WTC11 (cell line): ENCODE measurements at regions not wholly inside any gene's neighbourhood (a gene's known extent, or its start where the extent isn't known, plus 50 kb on each side); places are given as distances from the start of the nearest gene placed in this dataset.

Experiments
- CTCF ChIP-seq: fragments of 200-600 bp; IDR thresholded peaks from 2 replicates; pipeline ENCODE4 v1.8.0; 2022; ENCODE audit warnings: antibody characterized with exemption
- ELF4 ChIP-seq: sonication (generic); formaldehyde crosslinking; IDR thresholded peaks from 2 replicates; pipeline ENCODE4 v1.8.1; 2022; ENCODE audit warnings: low read depth, mild to moderate bottlenecking, moderate library complexity, missing genetic modification reagents
- FOXJ3 ChIP-seq: sonication (generic); formaldehyde crosslinking; IDR thresholded peaks from 2 replicates; pipeline ENCODE4 v1.9.0; 2021; ENCODE audit warnings: missing genetic modification reagents, mild to moderate bottlenecking, borderline replicate concordance
- FOXK1 ChIP-seq: sonication (generic); formaldehyde crosslinking; IDR thresholded peaks from 2 replicates; pipeline ENCODE4 v1.8.0; 2022; ENCODE audit warnings: mild to moderate bottlenecking, moderate library complexity, missing genetic modification reagents
- HMGXB4 ChIP-seq: sonication (generic); formaldehyde crosslinking; IDR thresholded peaks from 2 replicates; pipeline ENCODE4 v1.8.1; 2023; ENCODE audit warnings: mild to moderate bottlenecking, moderate library complexity, missing genetic modification reagents
- JAZF1 ChIP-seq: fragments of 250-450 bp; sonication (Bioruptor Pico); IDR thresholded peaks from 2 replicates; pipeline ENCODE4 v1.9.0; 2021; ENCODE audit warnings: moderate library complexity, mild to moderate bottlenecking, inconsistent platforms
- SP1 ChIP-seq: sonication (generic); formaldehyde crosslinking; conservative IDR thresholded peaks from 2 replicates; pipeline ENCODE4 v1.8.1; 2022; ENCODE audit warnings: missing genetic modification reagents
- TCF7 ChIP-seq: sonication (generic); formaldehyde crosslinking; IDR thresholded peaks from 2 replicates; pipeline ENCODE4 v1.8.0; 2022; ENCODE audit warnings: mild to moderate bottlenecking, low read depth, missing genetic modification reagents, moderate library complexity
- TP53 ChIP-seq: sonication (generic); formaldehyde crosslinking; IDR thresholded peaks from 2 replicates; pipeline ENCODE4 v1.8.1; 2023; ENCODE audit warnings: mild to moderate bottlenecking, missing genetic modification reagents
- ZNF121 ChIP-seq: sonication (generic); formaldehyde crosslinking; IDR thresholded peaks from 2 replicates; pipeline ENCODE4 v1.8.0; 2023; ENCODE audit warnings: missing genetic modification reagents
- ZNF232 ChIP-seq: sonication (generic); formaldehyde crosslinking; IDR thresholded peaks from 2 replicates; pipeline ENCODE4 v1.8.0; 2022; ENCODE audit warnings: mild to moderate bottlenecking, missing genetic modification reagents
- TF ChIP-seq, protein P1 (sequence below): sonication (generic); formaldehyde crosslinking; IDR thresholded peaks from 2 replicates; pipeline ENCODE4 v1.8.0; 2022; ENCODE audit warnings: mild to moderate bottlenecking, missing genetic modification reagents

GRCh38 chr1:198449727-198450433 is 90.6 kb downstream of the ATP6V1G3 start:
- TF ChIP-seq FOXK1 (CRISPR knock-in tag) = no peak
- TF ChIP-seq CTCF = no peak
- TF ChIP-seq SP1 (CRISPR knock-in tag) = no peak
- TF ChIP-seq FOXJ3 (CRISPR knock-in tag) = no peak
- TF ChIP-seq ZNF232 (CRISPR knock-in tag) = no peak
- TF ChIP-seq HMGXB4 = no peak
- TF ChIP-seq TP53 (CRISPR knock-in tag) = no peak
- TF ChIP-seq TCF7 = no peak
- TF ChIP-seq ZNF121 (CRISPR knock-in tag) = no peak
- TF ChIP-seq JAZF1 (CRISPR knock-in tag) = no peak
- TF ChIP-seq, protein P1, sequence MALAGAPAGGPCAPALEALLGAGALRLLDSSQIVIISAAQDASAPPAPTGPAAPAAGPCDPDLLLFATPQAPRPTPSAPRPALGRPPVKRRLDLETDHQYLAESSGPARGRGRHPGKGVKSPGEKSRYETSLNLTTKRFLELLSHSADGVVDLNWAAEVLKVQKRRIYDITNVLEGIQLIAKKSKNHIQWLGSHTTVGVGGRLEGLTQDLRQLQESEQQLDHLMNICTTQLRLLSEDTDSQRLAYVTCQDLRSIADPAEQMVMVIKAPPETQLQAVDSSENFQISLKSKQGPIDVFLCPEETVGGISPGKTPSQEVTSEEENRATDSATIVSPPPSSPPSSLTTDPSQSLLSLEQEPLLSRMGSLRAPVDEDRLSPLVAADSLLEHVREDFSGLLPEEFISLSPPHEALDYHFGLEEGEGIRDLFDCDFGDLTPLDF (CRISPR knock-in tag) = no peak
- TF ChIP-seq ELF4 (CRISPR knock-in tag) = no peak
